ENCODE measurements at regions not wholly inside any gene's neighbourhood (a gene's known extent, or its start where the extent isn't known, plus 50 kb on each side); places are given as distances from the start of the nearest gene placed in this dataset.

DNA sequence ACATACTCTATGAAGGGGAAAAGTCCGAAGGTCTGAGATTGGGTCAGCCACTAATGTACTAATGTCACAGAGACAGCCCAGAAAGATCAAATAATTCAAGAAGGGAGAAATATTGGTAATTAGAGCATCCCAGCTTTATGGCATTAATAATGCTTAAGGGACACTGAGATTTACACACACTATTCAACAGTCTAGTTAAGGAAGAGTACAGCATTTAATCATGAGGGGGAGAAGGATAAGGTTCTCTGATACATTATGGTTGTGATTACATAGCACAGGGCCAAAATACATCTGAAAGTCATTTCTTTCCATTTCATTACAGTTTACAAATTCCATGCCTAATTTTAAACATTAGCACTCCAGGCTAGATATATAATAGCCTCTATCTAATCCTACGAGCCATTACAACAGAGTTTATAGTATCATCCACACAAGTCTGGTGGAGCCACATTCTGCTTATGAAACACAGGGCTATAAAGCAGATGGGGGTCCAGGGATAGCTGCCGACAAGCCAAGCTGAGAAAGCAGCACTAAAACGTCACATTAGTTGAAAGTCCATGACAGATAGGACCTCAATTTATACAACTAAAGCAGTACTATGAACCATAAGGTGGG lies 108.0 kb upstream of the GRIA3 start:
- TF ChIP-seq, protein P1, sequence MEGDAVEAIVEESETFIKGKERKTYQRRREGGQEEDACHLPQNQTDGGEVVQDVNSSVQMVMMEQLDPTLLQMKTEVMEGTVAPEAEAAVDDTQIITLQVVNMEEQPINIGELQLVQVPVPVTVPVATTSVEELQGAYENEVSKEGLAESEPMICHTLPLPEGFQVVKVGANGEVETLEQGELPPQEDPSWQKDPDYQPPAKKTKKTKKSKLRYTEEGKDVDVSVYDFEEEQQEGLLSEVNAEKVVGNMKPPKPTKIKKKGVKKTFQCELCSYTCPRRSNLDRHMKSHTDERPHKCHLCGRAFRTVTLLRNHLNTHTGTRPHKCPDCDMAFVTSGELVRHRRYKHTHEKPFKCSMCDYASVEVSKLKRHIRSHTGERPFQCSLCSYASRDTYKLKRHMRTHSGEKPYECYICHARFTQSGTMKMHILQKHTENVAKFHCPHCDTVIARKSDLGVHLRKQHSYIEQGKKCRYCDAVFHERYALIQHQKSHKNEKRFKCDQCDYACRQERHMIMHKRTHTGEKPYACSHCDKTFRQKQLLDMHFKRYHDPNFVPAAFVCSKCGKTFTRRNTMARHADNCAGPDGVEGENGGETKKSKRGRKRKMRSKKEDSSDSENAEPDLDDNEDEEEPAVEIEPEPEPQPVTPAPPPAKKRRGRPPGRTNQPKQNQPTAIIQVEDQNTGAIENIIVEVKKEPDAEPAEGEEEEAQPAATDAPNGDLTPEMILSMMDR (IDR thresholded peaks at IDR 0.05; ENCODE audit: low read length): no peak
- no peak for TF ChIP-seq EZH2 (optimal IDR thresholded peaks at IDR 0.05; ENCODE audit: low read depth, low read length)
